HepG2 (cell line): ENCODE measurements at regions not wholly inside any gene's neighbourhood (a gene's known extent, or its start where the extent isn't known, plus 50 kb on each side); places are given as distances from the start of the nearest gene placed in this dataset.

Experiments used
- ZNF121 ChIP-seq: sonication (generic); formaldehyde crosslinking; IDR thresholded peaks from 2 replicates; pipeline ENCODE4 v1.5.0; 2020; ENCODE audit warnings: mild to moderate bottlenecking, missing genetic modification reagents
- ZNF574 ChIP-seq: sonication (generic); formaldehyde crosslinking; IDR thresholded peaks from 2 replicates; pipeline ENCODE4 v1.4.0; 2020; ENCODE audit warnings: missing genetic modification reagents
- ZNF687 ChIP-seq: sonication (generic); formaldehyde crosslinking; IDR thresholded peaks from 2 replicates; pipeline ENCODE4 v1.5.1; 2020; ENCODE audit warnings: mild to moderate bottlenecking, missing genetic modification reagents, moderate library complexity
- TF ChIP-seq, protein P1 (sequence below): sonication (generic); formaldehyde crosslinking; IDR thresholded peaks from 2 replicates; pipeline ENCODE4 v1.4.0; 2020; ENCODE audit warnings: mild to moderate bottlenecking, missing genetic modification reagents

DNA sequence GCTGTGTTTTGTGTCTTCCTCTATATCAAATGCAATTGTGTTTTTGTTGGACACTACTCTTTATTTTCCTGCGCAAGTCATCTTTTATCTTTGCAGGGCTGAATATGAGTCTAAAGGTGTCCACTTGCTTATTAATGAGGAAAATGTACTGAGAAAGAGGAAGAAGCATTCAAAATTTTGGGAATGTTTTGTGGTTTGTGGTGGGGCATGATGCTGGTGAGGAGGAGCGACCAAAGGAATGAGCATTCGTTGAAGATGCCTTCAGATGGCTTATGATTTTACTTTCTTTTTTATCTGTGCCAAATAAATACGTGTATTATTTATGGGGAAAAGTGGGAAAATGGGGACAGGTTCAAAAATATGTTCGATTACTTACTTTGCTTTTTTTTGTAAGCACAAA, 63.9 kb upstream of the SMIM21 start (continued):
- TF ChIP-seq ZNF687 (CRISPR knock-in tag) (no peak), ZNF574 (no peak), ZNF121 (CRISPR knock-in tag) (no peak)
- TF ChIP-seq, protein P1, sequence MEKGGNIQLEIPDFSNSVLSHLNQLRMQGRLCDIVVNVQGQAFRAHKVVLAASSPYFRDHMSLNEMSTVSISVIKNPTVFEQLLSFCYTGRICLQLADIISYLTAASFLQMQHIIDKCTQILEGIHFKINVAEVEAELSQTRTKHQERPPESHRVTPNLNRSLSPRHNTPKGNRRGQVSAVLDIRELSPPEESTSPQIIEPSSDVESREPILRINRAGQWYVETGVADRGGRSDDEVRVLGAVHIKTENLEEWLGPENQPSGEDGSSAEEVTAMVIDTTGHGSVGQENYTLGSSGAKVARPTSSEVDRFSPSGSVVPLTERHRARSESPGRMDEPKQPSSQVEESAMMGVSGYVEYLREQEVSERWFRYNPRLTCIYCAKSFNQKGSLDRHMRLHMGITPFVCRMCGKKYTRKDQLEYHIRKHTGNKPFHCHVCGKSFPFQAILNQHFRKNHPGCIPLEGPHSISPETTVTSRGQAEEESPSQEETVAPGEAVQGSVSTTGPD (CRISPR knock-in tag), result no peak
